Psoas muscle (tissue), 7 donors: ENCODE measurements at regions not wholly inside any gene's neighbourhood (a gene's known extent, or its start where the extent isn't known, plus 50 kb on each side); places are given as distances from the start of the nearest gene placed in this dataset.

Source experiments
- ATAC-seq, 4 donors: fragments of 200-7000 bp; cut with Tn5 transposase; one replicate each; pipeline ENCODE4 v1.9.1; 2020; ENCODE audit warnings: moderate library complexity in 3 of 4, mild to moderate bottlenecking in 2 of 4
- DNase-seq, 2 donors: peaks; one replicate each; pipeline ENCODE4 v3.0.0-alpha.2; 2020
- H3K27ac ChIP-seq: fragments of 200-600 bp; one replicate; pipeline ENCODE4 v1.8.0; 2022
- H3K27me3 ChIP-seq, 3 donors: fragments of 200-600 bp in 1 of 3; one replicate each; pipeline versions ENCODE4 v1.6.1 to v1.8.0; 2013 to 2022; ENCODE audit warnings: low read length in 2 of 3, mild to moderate bottlenecking in 2 of 3, moderate library complexity in 1 of 3; ENCODE audit not compliant: insufficient read depth in 3 of 3
- H3K36me3 ChIP-seq, 2 donors: fragments of 200-600 bp in 1 of 2; one replicate each; pipeline versions ENCODE4 v1.6.1 to v1.8.0; 2013 to 2022; ENCODE audit warnings: low read depth in 1 of 2, mild to moderate bottlenecking in 1 of 2, moderate library complexity in 1 of 2; ENCODE audit not compliant: insufficient read depth in 1 of 2
- H3K4me1 ChIP-seq: fragments of 200-600 bp; one replicate; pipeline ENCODE4 v1.8.0; 2022
- H3K4me3 ChIP-seq: fragments of 200-600 bp; one replicate; pipeline ENCODE4 v1.8.0; 2022; ENCODE audit warnings: mild to moderate bottlenecking
- H3K9me3 ChIP-seq: fragments of 200-600 bp; one replicate; pipeline ENCODE4 v1.8.0; 2022
- CTCF ChIP-seq: fragments of 200-600 bp; IDR thresholded peaks from one replicate; pipeline ENCODE4 v1.8.0; 2022; ENCODE audit warnings: antibody characterized with exemption
- WGBS, 3 donors: extraction: QIAGEN DNeasy Blood & Tissue Kit; methylation state at CpG; one replicate each; pipeline versions ENCODE4 v1.1.6 to v1.1.7; 2013; 5-methylcytosine and 5-hydroxymethylcytosine counted together
- intact Hi-C, 2 donors: fragments of 100-400 bp; cut with DNase I; formaldehyde crosslinking; loops; one replicate each; pipeline versions ENCODE4 v1.11.0 to v1.14.2; 2022
- donor health status: healthy with polysubstance abuse.
- donor health status: DM: no; HTN: no; CAD: no; lungs with moderate emphysema.
- donor health status: Bipolar disorder and iron deficiency.
- donor health status: healthy.
- donor health status: DM: yes; HTN: yes; CAD: no.
- donor health status: DM: no; HTN: no; CAD: no.
- donor health status: DM: yes; HTN: yes; CAD: no.

- no peak for DNase-seq
These were observed 75.2 kb upstream of the NGF start for GRCh38 chr1:115413208-115413607.

GRCh38 chr1:115412733-115413132 lies 74.7 kb upstream of the NGF start:
- no peak for TF ChIP-seq CTCF
- no peaks in the 10 kb centered on the region for H3K36me3 ChIP-seq
- H3K27me3 ChIP-seq, result peaks cover 0 to 4% (median 0%) of the 10 kb centered on the region in 3 donors
- ATAC-seq (no peak), DNase-seq (no peak)
- intact Hi-C loops, result no loop called here
- 90 to 97% (median 95%) methylated on average over 1 of the region's 1 CpG for WGBS, 3 donors
- no peak overlapping the region for H3K4me3 ChIP-seq
- H3K27ac ChIP-seq, result no peak overlapping the region
- no peaks in the 10 kb centered on the region for H3K9me3 ChIP-seq
- no peaks in the 10 kb centered on the region for H3K4me1 ChIP-seq

More at GRCh38 chr1:115413208-115413607, 75.2 kb upstream of the NGF start:
- WGBS, 3 donors, result 71 to 83% (median 73%) methylated on average over 3 of the region's 3 CpGs
- Histone ChIP-seq H3K27me3 (peaks cover 0 to 2% (median 0%) of the 10 kb centered on the region in 3 donors), H3K4me1 (no peaks in the 10 kb centered on the region), H3K27ac (no peak overlapping the region), H3K4me3 (no peak overlapping the region), H3K9me3 (no peaks in the 10 kb centered on the region), H3K36me3 (no peaks in the 10 kb centered on the region)
- no peak for TF ChIP-seq CTCF
- ATAC-seq, result no peak
- intact Hi-C loops, result no loop called here

GRCh38 chr1:115412286-115412685 lies 74.2 kb upstream of the NGF start:
- Histone ChIP-seq H3K27me3 (peaks cover 0 to 4% (median 0%) of the 10 kb centered on the region in 3 donors), H3K9me3 (no peaks in the 10 kb centered on the region), H3K4me1 (no peaks in the 10 kb centered on the region), H3K4me3 (no peak overlapping the region), H3K27ac (no peak overlapping the region), H3K36me3 (no peaks in the 10 kb centered on the region)
- no peak for TF ChIP-seq CTCF
- no peak for DNase-seq
- ATAC-seq, result no peak
- intact Hi-C loops, result no loop called here

GRCh38 chr1:115411371-115412063 lies 73.5 kb upstream of the NGF start:
- Histone ChIP-seq H3K27me3 (peaks cover 0 to 4% (median 0%) of the 10 kb centered on the region in 3 donors), H3K27ac (no peak overlapping the region), H3K9me3 (no peaks in the 10 kb centered on the region), H3K4me3 (no peak overlapping the region), H3K36me3 (no peaks in the 10 kb centered on the region), H3K4me1 (no peaks in the 10 kb centered on the region)
- no peak for DNase-seq
- TF ChIP-seq CTCF, result no peak
- ATAC-seq, result peak in 1 of 4 donors; percentile 29
- intact Hi-C loops, result no loop called here
- WGBS, 3 donors, result 34 to 53% (median 42%) methylated on average over 1 of the region's 1 CpG
